PC-9 (cell line): ENCODE measurements at regions not wholly inside any gene's neighbourhood (a gene's known extent, or its start where the extent isn't known, plus 50 kb on each side); places are given as distances from the start of the nearest gene placed in this dataset.

ENCODE experiments used
- BruUV-seq: library from RNA; stranded (reverse); fragments of 400-500 nt; replicated peaks from 2 replicates; lab custom pipeline; 2021; lab: Mats Ljungman, UMichigan
- CTCF ChIA-PET: fragments of 300-600 bp; sonication (Branson Sonifier 250); formaldehyde crosslinking; loops from one replicate; lab custom pipeline; 2022; ENCODE audit warnings: antibody characterized with exemption; lab: Charles Lee
- POLR2A ChIA-PET: fragments of 300-600 bp; sonication (Branson Sonifier 250); formaldehyde crosslinking; loops from one replicate; lab custom pipeline; 2022; ENCODE audit warnings: antibody characterized with exemption; ENCODE audit not compliant: unreplicated experiment; lab: Charles Lee
- DNase-seq, 2 experiments: peaks; one replicate each; pipeline versions ENCODE4 v3.0.0 to v3.0.0-alpha.2; 2015 to 2022; ENCODE audit warnings: mixed read lengths in 1 of 2
- H2AFZ ChIP-seq: fragments of 200-600 bp; sonication (generic); 2 replicates; pipeline ENCODE4 v1.8.1; 2017; ENCODE audit warnings: antibody characterized with exemption
- H3F3A ChIP-seq: fragments of 200-600 bp; sonication (generic); 2 replicates; pipeline ENCODE4 v1.8.1; 2017; ENCODE audit warnings: antibody characterized with exemption, mild to moderate bottlenecking, low read depth; ENCODE audit not compliant: insufficient read depth
- H3K27ac ChIP-seq: fragments of 200-600 bp; sonication (generic); 2 replicates; pipeline ENCODE4 v1.6.1; 2016; ENCODE audit warnings: mixed run types
- H3K27me3 ChIP-seq: fragments of 200-600 bp; sonication (generic); 2 replicates; pipeline ENCODE4 v1.6.1; 2016; ENCODE audit warnings: low read depth, mixed run types; ENCODE audit not compliant: insufficient read depth
- H3K36me3 ChIP-seq: fragments of 200-600 bp; sonication (generic); 2 replicates; pipeline ENCODE4 v1.6.1; 2016; ENCODE audit warnings: low read depth, mixed run types
- H3K4me1 ChIP-seq: fragments of 200-600 bp; sonication (generic); replicated peaks from 2 replicates; pipeline ENCODE4 v1.6.1; 2016; ENCODE audit warnings: mixed run types; ENCODE audit not compliant: insufficient read depth
- H3K4me2 ChIP-seq: fragments of 200-600 bp; sonication (generic); 2 replicates; pipeline ENCODE4 v1.6.1; 2017; ENCODE audit warnings: mixed run types
- H3K4me3 ChIP-seq: fragments of 200-600 bp; sonication (generic); 2 replicates; pipeline ENCODE4 v1.6.1; 2016; ENCODE audit warnings: mixed run types
- H3K79me2 ChIP-seq: fragments of 200-600 bp; sonication (generic); 2 replicates; pipeline ENCODE4 v1.6.1; 2017; ENCODE audit warnings: low read depth, mixed run types
- H3K9me2 ChIP-seq: fragments of 200-600 bp; sonication (generic); 2 replicates; pipeline ENCODE4 v1.8.1; 2017; ENCODE audit warnings: mild to moderate bottlenecking; ENCODE audit not compliant: insufficient read depth
- H3K9me3 ChIP-seq: fragments of 200-600 bp; sonication (generic); 2 replicates; pipeline ENCODE4 v1.8.1; 2016; ENCODE audit warnings: low read depth; ENCODE audit not compliant: insufficient read depth
- H4K20me1 ChIP-seq: fragments of 200-600 bp; sonication (generic); 2 replicates; pipeline ENCODE4 v1.8.1; 2017; ENCODE audit not compliant: insufficient read depth
- CTCF ChIP-seq: fragments of 200-600 bp; sonication (generic); conservative IDR thresholded peaks from 2 replicates; pipeline ENCODE4 v1.6.1; 2017; ENCODE audit warnings: mixed run types, antibody characterized with exemption, mild to moderate bottlenecking, moderate library complexity
- EZH2 ChIP-seq: fragments of 200-600 bp; sonication (generic); IDR thresholded peaks from 2 replicates; pipeline ENCODE4 v1.8.0; 2017; ENCODE audit warnings: antibody characterized with exemption, low read depth
- intact Hi-C: fragments of 100-400 bp; cut with micrococcal nuclease; formaldehyde crosslinking; loops from one replicate; pipeline ENCODE4 v1.10.0; 2022; ENCODE audit not compliant: unreplicated experiment

DNA sequence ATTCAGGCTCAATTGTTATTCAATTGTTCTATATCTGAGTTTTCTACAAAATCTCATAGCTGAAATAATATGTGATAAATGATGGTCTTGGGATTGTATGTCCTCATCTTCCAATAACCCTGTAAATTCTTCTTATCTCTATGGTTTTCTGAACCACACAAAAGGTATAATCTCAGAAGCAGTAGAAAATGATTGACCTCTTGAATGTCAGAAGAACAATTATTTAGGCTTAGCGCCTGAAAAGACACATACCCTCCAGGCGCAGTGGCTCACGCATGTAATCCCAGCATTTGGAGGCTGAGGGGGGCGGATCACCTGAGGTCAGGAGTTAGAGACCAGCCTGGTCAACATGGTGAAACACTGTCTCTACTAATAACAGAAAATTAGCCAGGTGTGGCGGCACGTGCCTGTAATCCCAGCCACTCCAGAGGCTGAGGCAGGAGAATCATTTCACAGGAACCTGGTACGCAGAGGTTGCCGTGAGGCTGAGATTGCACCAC, 288.0 kb upstream of the TBC1D5 start:
- H3K9me3 ChIP-seq, result no peaks in the 10 kb centered on the region
- no peak overlapping the region for H3K4me2 ChIP-seq
- H2AFZ ChIP-seq, result no peak overlapping the region
- H3K79me2 ChIP-seq, result no peaks in the 10 kb centered on the region
- no peaks in the 10 kb centered on the region for H3F3A ChIP-seq
- POLR2A ChIA-PET, result no interaction called here
- CTCF ChIA-PET, result no interaction called here
- no peak overlapping the region for H3K27ac ChIP-seq
- intact Hi-C loops, result no loop called here
- H3K4me3 ChIP-seq, result no peak overlapping the region
- no peaks in the 10 kb centered on the region for H3K36me3 ChIP-seq
- no peaks in the 10 kb centered on the region for H3K4me1 ChIP-seq
- no TSS peak for BruUV-seq
- H3K27me3 ChIP-seq, result no peaks in the 10 kb centered on the region
- DNase-seq, result no peak
- TF ChIP-seq EZH2 (no peak), CTCF (no peak)
- H4K20me1 ChIP-seq, result no peaks in the 10 kb centered on the region
- no peaks in the 10 kb centered on the region for H3K9me2 ChIP-seq

- Histone ChIP-seq H3K36me3 (no peaks in the 10 kb centered on the region), H3K4me1 (no peaks in the 10 kb centered on the region), H3K79me2 (no peaks in the 10 kb centered on the region), H3F3A (no peaks in the 10 kb centered on the region), H3K4me2 (no peak overlapping the region), H3K9me3 (no peaks in the 10 kb centered on the region), H3K9me2 (no peaks in the 10 kb centered on the region), H3K27ac (no peak overlapping the region), H2AFZ (no peak overlapping the region), H4K20me1 (no peaks in the 10 kb centered on the region), H3K27me3 (no peaks in the 10 kb centered on the region), H3K4me3 (no peak overlapping the region)
- DNase-seq, result no peak
- intact Hi-C loops, result no loop called here
- TF ChIP-seq EZH2 (no peak), CTCF (no peak)
- no TSS peak for BruUV-seq
- ChIA-PET POLR2A (no interaction called here), CTCF (no interaction called here)
Observed at GRCh38 chr3:18027161-18027939, 284.9 kb upstream of the TBC1D5 start.

DNA sequence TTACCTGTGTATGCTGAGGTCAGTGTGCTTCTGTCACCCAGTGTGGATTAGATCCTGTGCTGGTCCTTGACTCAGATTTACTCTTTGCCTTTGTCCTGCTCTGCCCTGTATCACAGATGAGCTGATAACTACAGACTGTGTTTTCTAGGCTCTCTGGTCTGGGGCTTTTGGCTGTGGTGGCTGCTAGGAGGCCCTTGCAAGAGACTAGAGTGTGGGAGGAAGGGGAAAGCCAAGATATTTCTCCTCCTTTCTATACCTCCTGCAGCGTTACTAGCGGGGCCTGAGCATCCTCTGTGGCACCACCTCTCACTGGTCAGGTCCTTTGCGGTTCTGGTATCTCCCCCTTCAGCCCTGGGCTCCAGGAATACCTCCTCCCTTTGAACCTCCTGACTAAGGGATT, 282.3 kb upstream of the TBC1D5 start:
- Histone ChIP-seq H3K9me3 (no peaks in the 10 kb centered on the region), H3K36me3 (no peaks in the 10 kb centered on the region), H3K27ac (no peak overlapping the region), H4K20me1 (no peaks in the 10 kb centered on the region), H3K4me1 (no peaks in the 10 kb centered on the region), H3K9me2 (no peaks in the 10 kb centered on the region), H3F3A (no peaks in the 10 kb centered on the region), H3K79me2 (no peaks in the 10 kb centered on the region), H3K4me3 (no peak overlapping the region), H2AFZ (no peak overlapping the region), H3K4me2 (no peak overlapping the region), H3K27me3 (no peaks in the 10 kb centered on the region)
- DNase-seq, result no peak
- BruUV-seq, result no TSS peak
- POLR2A ChIA-PET, result no interaction called here
- intact Hi-C loops, result no loop called here
- no peak for TF ChIP-seq EZH2
- no peak for TF ChIP-seq CTCF
- CTCF ChIA-PET, result no interaction called here
